Aorta (tissue), 5 donors: ENCODE measurements at regions not wholly inside any gene's neighbourhood (a gene's known extent, or its start where the extent isn't known, plus 50 kb on each side); places are given as distances from the start of the nearest gene placed in this dataset.
A peak's percentile ranks its signal among the peaks of the same experiment; 100 is the strongest.

Source experiments
- ATAC-seq: fragments of 200-7000 bp; cut with Tn5 transposase; one replicate; pipeline ENCODE4 v1.9.1; 2022; ENCODE audit warnings: moderate library complexity; ENCODE audit not compliant: low FRiP score
- DNase-seq, 2 donors: peaks; one replicate each; pipeline ENCODE4 v3.0.0-alpha.2; 2020
- H3K27ac ChIP-seq, 2 donors: one replicate each; pipeline ENCODE4 v1.5.1; 2013; ENCODE audit warnings: low read length in 2 of 2, mild to moderate bottlenecking in 2 of 2, moderate library complexity in 2 of 2, control low read depth in 1 of 2, inconsistent platforms in 1 of 2, low read depth in 1 of 2
- H3K27me3 ChIP-seq, 2 donors: one replicate each; pipeline ENCODE4 v1.6.1; 2013; ENCODE audit warnings: control low read depth in 1 of 2, low read length in 1 of 2, mild to moderate bottlenecking in 1 of 2, moderate library complexity in 1 of 2; ENCODE audit not compliant: insufficient read depth in 2 of 2, control insufficient read depth in 1 of 2
- H3K36me3 ChIP-seq, 2 donors: one replicate each; pipeline ENCODE4 v1.6.1; 2013; ENCODE audit warnings: control low read depth in 1 of 2, low read length in 1 of 2, mild to moderate bottlenecking in 1 of 2; ENCODE audit not compliant: insufficient read depth in 2 of 2, control insufficient read depth in 1 of 2
- H3K4me1 ChIP-seq, 2 donors: one replicate each; pipeline ENCODE4 v1.6.1; 2013; ENCODE audit warnings: low read length in 2 of 2, control low read depth in 1 of 2, mild to moderate bottlenecking in 1 of 2, moderate library complexity in 1 of 2; ENCODE audit not compliant: insufficient read depth in 2 of 2, control insufficient read depth in 1 of 2
- H3K4me3 ChIP-seq, 2 donors: one replicate each; pipeline ENCODE4 v1.5.1; 2013; ENCODE audit warnings: low read length in 2 of 2, control low read depth in 1 of 2, mild to moderate bottlenecking in 1 of 2
- H3K9me3 ChIP-seq: one replicate; pipeline ENCODE4 v1.6.1; 2013; ENCODE audit warnings: mild to moderate bottlenecking, low read length; ENCODE audit not compliant: control insufficient read depth
- WGBS, 2 donors: extraction: QIAGEN DNeasy Blood & Tissue Kit; methylation state at CpG; one replicate each; pipeline ENCODE4 v1.1.7; 2013; 5-methylcytosine and 5-hydroxymethylcytosine counted together
- intact Hi-C, 2 donors: fragments of 100-400 bp; cut with DNase I; formaldehyde crosslinking; loops; one replicate each; pipeline versions ENCODE4 v1.14.2 to v1.15.0; 2022
- donor health status: healthy with polysubstance abuse.
- donor health status: Bipolar disorder and iron deficiency.
- donor health status: DM: no; HTN: no; CAD: no.
- donor health status: DM: no; HTN: no; CAD: no.
- donor health status: DM: yes; HTN: yes; CAD: no.

DNA sequence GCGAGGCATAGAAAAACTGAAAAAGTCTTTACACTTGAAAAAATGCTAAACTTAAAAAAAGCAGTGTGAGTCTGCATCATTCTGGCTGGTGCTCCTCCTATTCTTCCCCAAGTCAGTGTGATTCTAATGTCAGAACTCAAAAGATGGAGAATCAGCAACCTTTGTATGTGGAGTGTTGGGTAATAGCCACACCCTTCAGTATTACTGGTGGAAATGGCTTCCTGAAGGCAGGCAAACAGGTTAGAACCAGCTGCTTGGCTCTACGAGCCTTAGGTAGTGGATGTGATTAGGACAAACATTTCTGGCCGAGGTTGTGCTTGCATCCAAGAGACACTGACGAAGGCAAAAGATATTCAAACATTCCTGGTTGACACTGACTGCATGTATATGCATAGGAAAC lies 353.4 kb upstream of the TACR3 start:
- WGBS, 2 donors: 56 to 60% methylated on average over 4 of the region's 4 CpGs
- H3K9me3 ChIP-seq: peaks cover 2% of the 10 kb centered on the region
- DNase-seq: no peak
- intact Hi-C loops: loop anchor here in 1 of 2 donors (5.0 kb wide), 1 partner anchor 784 kb away; no protein-coding TSS in a partner anchor
- no peaks in the 10 kb centered on the region for H3K36me3 ChIP-seq
- no peak overlapping the region for H3K4me3 ChIP-seq
- H3K4me1 ChIP-seq: no peaks in the 10 kb centered on the region
- no peak for ATAC-seq
- H3K27me3 ChIP-seq: no peaks in the 10 kb centered on the region
- H3K27ac ChIP-seq: no peak overlapping the region

- intact Hi-C loops: loop anchor here in 1 of 2 donors (5.0 kb wide), 1 partner anchor 796 kb away; no protein-coding TSS in a partner anchor
- H3K36me3 ChIP-seq: no peaks in the 10 kb centered on the region
- no peak for ATAC-seq
Measured at GRCh38 chr4:104066533-104066932, 346.7 kb upstream of the TACR3 start.

GRCh38 chr4:104064646-104065577 lies 345.1 kb upstream of the TACR3 start:
- Histone ChIP-seq H3K36me3 (no peaks in the 10 kb centered on the region), H3K27me3 (no peaks in the 10 kb centered on the region), H3K9me3 (no peaks in the 10 kb centered on the region), H3K4me1 (no peaks in the 10 kb centered on the region), H3K27ac (no peak overlapping the region), H3K4me3 (no peak overlapping the region)
- WGBS, 2 donors: 12 to 18% methylated on average over 8 of the region's 8 CpGs
- peak in 1 of 2 donors; percentile 32 for DNase-seq
- intact Hi-C loops: loop anchor here in 1 of 2 donors (5.0 kb wide), 1 partner anchor 797 kb away; no protein-coding TSS in a partner anchor
- ATAC-seq: no peak

More at GRCh38 chr4:104066533-104066932, 346.7 kb upstream of the TACR3 start:
- Histone ChIP-seq H3K9me3 (peaks cover 1% of the 10 kb centered on the region), H3K4me1 (no peaks in the 10 kb centered on the region), H3K27me3 (no peaks in the 10 kb centered on the region), H3K27ac (no peak overlapping the region), H3K4me3 (no peak overlapping the region)
- DNase-seq: no peak
- 69 to 73% methylated on average over 2 of the region's 2 CpGs for WGBS, 2 donors

DNA sequence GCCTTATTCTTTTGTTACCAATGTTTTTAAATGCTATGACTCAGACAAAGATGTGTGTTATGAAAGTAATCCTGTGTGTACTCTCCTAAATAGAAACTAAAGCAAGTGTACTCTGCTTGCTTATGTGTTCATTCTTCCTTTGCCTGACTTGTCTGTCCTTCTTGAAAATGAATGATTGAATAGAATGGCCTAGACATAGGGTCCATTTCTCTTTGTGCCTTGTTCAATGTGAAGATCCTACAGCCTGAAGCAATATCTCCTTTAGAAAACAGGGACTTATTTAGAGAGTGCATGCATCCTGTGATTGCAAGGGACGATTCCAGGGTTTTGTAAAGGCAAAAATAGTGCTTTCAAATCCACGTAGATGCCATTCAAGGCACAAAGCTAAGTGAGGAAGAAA lies 343.6 kb upstream of the TACR3 start:
- no peak overlapping the region for H3K27ac ChIP-seq
- ATAC-seq (no peak), DNase-seq (no peak)
- WGBS, 2 donors: 35 to 38% methylated on average over 2 of the region's 2 CpGs
- no peaks in the 10 kb centered on the region for H3K4me1 ChIP-seq
- H3K4me3 ChIP-seq: no peak overlapping the region
- intact Hi-C loops: no loop called here
- H3K36me3 ChIP-seq: no peaks in the 10 kb centered on the region
- no peaks in the 10 kb centered on the region for H3K27me3 ChIP-seq
- no peaks in the 10 kb centered on the region for H3K9me3 ChIP-seq

- H3K27ac ChIP-seq: no peak overlapping the region
- no peaks in the 10 kb centered on the region for H3K4me1 ChIP-seq
- H3K4me3 ChIP-seq: no peak overlapping the region
- no peaks in the 10 kb centered on the region for H3K9me3 ChIP-seq
- ATAC-seq (no peak), DNase-seq (no peak)
- H3K36me3 ChIP-seq: no peaks in the 10 kb centered on the region
- intact Hi-C loops: no loop called here
- 58 to 62% methylated on average over 3 of the region's 3 CpGs for WGBS, 2 donors
- H3K27me3 ChIP-seq: no peaks in the 10 kb centered on the region
Measured at GRCh38 chr4:104044369-104044768, 324.6 kb upstream of the TACR3 start.

- H3K9me3 ChIP-seq: no peaks in the 10 kb centered on the region
- no peaks in the 10 kb centered on the region for H3K27me3 ChIP-seq
- DNase-seq (no peak), ATAC-seq (no peak)
- no peak overlapping the region for H3K27ac ChIP-seq
- intact Hi-C loops: no loop called here
- no peak overlapping the region for H3K4me3 ChIP-seq
- no peaks in the 10 kb centered on the region for H3K4me1 ChIP-seq
- no peaks in the 10 kb centered on the region for H3K36me3 ChIP-seq
- 49 to 54% methylated on average over 5 of the region's 5 CpGs for whole genome bisulfite sequencing, 2 donors
Measured at GRCh38 chr4:104032896-104033295, 313.1 kb upstream of the TACR3 start.

DNA sequence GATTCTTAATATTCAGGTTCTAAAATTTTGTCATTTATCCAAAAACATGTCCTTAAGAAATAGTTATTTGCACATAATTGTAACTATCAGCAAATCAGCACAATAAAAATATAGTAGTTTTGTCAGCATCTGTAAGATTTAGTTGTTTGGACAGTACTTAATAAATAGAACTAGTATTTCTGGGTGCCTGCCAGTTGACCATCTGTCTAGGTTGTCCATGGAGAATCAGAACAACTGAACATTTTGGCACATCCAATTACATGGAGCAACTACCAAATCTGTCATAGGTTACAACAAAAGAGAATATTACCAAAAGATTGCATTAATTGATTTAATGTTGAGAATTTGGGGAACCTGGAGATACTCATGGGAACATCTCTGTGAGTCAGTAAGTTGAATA lies 305.5 kb upstream of the TACR3 start:
- no peak overlapping the region for H3K4me3 ChIP-seq
- H3K36me3 ChIP-seq: no peaks in the 10 kb centered on the region
- ATAC-seq: no peak
- intact Hi-C loops: no loop called here
- no peaks in the 10 kb centered on the region for H3K9me3 ChIP-seq
- H3K27me3 ChIP-seq: no peaks in the 10 kb centered on the region
- H3K4me1 ChIP-seq: no peaks in the 10 kb centered on the region
- no peak for DNase-seq
- H3K27ac ChIP-seq: no peak overlapping the region

- no peaks in the 10 kb centered on the region for H3K27me3 ChIP-seq
- DNase-seq (no peak), ATAC-seq (no peak)
- H3K4me3 ChIP-seq: no peak overlapping the region
- intact Hi-C loops: no loop called here
- 43 to 51% methylated on average over 4 of the region's 4 CpGs for WGBS, 2 donors
- H3K4me1 ChIP-seq: no peaks in the 10 kb centered on the region
- no peak overlapping the region for H3K27ac ChIP-seq
- no peaks in the 10 kb centered on the region for H3K9me3 ChIP-seq
- no peaks in the 10 kb centered on the region for H3K36me3 ChIP-seq
Measured at GRCh38 chr4:104022831-104023230, 303.0 kb upstream of the TACR3 start.

- WGBS, 2 donors: 42 to 43% methylated on average over 2 of the region's 2 CpGs
- Histone ChIP-seq H3K9me3 (no peaks in the 10 kb centered on the region), H3K4me1 (no peaks in the 10 kb centered on the region), H3K27me3 (no peaks in the 10 kb centered on the region), H3K4me3 (no peak overlapping the region), H3K36me3 (no peaks in the 10 kb centered on the region), H3K27ac (no peak overlapping the region)
- ATAC-seq (no peak), DNase-seq (no peak)
- intact Hi-C loops: no loop called here
Measured at GRCh38 chr4:104022226-104022625, 302.4 kb upstream of the TACR3 start.
